Liver (tissue), 3 donors: ENCODE measurements at regions not wholly inside any gene's neighbourhood (a gene's known extent, or its start where the extent isn't known, plus 50 kb on each side); places are given as distances from the start of the nearest gene placed in this dataset.

Experiments
- CTCF ChIP-seq: fragments of 150-350 bp; IDR thresholded peaks from 2 replicates; pipeline ENCODE4 v1.5.1; 2017; ENCODE audit warnings: improper control_type of control experiment, low read depth, low read length; ENCODE audit not compliant: missing input control
- HNF4G ChIP-seq: IDR thresholded peaks from 2 replicates; pipeline ENCODE4 v1.6.1; 2016; ENCODE audit warnings: antibody characterized with exemption
- SP1 ChIP-seq: IDR thresholded peaks from 2 replicates; pipeline ENCODE4 v1.6.1; 2018; ENCODE audit warnings: antibody characterized with exemption, mild to moderate bottlenecking
- YY1 ChIP-seq: IDR thresholded peaks from 2 replicates; pipeline ENCODE4 v1.6.1; 2016; ENCODE audit warnings: antibody characterized with exemption, mild to moderate bottlenecking
- donor health status: healthy.
- donor health status: healthy.

- TF ChIP-seq SP1: no peak
- no peak for TF ChIP-seq CTCF
- no peak for TF ChIP-seq HNF4G
- TF ChIP-seq YY1: no peak
These were observed 209.9 kb downstream of the ZNF326 start for GRCh38 chr1:90204780-90205179.
